Neural cell (in vitro differentiated cells): ENCODE measurements at regions not wholly inside any gene's neighbourhood (a gene's known extent, or its start where the extent isn't known, plus 50 kb on each side); places are given as distances from the start of the nearest gene placed in this dataset.

ENCODE experiments used
- TAF1 ChIP-seq: IDR thresholded peaks from 2 replicates; pipeline ENCODE4 v1.6.1; 2012; ENCODE audit warnings: low read depth
- TF ChIP-seq, protein P1 (sequence below): fragments of 450-650 bp; IDR thresholded peaks from 2 replicates; pipeline ENCODE4 v1.5.1; 2014; ENCODE audit warnings: antibody characterized with exemption, mild to moderate bottlenecking, moderate library complexity; ENCODE audit not compliant: poor library complexity, severe bottlenecking

- TF ChIP-seq, protein P1, sequence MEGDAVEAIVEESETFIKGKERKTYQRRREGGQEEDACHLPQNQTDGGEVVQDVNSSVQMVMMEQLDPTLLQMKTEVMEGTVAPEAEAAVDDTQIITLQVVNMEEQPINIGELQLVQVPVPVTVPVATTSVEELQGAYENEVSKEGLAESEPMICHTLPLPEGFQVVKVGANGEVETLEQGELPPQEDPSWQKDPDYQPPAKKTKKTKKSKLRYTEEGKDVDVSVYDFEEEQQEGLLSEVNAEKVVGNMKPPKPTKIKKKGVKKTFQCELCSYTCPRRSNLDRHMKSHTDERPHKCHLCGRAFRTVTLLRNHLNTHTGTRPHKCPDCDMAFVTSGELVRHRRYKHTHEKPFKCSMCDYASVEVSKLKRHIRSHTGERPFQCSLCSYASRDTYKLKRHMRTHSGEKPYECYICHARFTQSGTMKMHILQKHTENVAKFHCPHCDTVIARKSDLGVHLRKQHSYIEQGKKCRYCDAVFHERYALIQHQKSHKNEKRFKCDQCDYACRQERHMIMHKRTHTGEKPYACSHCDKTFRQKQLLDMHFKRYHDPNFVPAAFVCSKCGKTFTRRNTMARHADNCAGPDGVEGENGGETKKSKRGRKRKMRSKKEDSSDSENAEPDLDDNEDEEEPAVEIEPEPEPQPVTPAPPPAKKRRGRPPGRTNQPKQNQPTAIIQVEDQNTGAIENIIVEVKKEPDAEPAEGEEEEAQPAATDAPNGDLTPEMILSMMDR = no peak
- no peak for TF ChIP-seq TAF1
Measured at GRCh38 chr11:28963187-28963586, 855.0 kb downstream of the METTL15 start.
